ENCODE measurements at regions not wholly inside any gene's neighbourhood (a gene's known extent, or its start where the extent isn't known, plus 50 kb on each side); places are given as distances from the start of the nearest gene placed in this dataset.
A peak's percentile ranks its signal among the peaks of the same experiment; 100 is the strongest.

DNA sequence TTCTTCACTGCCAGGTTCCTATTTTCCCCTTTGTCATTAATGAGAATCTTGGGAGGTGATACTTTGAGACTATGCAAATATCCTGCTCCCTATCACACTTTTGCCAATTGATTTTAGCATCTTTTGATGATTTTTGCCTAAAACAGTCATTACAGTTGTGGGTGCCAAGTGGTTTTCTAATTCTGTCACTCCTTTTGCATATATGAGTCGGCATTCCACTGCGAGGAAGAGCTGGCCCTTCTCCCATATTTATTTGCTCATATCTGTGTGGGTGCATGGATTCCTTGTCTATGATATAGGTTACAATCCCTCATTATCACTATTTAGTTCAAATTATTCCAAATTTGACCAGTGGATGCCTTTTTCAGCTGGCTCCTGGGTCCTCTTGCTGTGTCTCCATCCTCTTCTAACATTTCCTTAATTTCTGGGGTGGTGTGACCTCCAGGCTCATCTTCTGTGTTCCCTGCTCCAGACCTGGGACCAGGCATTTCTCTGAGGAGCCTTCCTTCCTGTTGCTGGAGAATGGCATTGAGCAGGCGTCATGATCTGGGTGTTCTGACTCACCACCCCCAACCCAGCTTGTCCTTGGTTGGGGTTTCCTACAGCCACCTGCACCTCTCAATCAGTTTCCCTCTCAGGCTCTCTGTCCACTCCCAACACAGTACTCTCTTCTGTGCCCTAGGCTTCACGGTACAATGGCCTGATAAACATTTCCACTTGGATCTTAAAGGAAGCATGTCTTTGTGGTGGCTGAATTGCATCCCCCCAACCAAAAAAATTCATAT lies 106.7 kb downstream of the NXNL2 start:
- Histone ChIP-seq H3K27ac (ENCODE audit: low read depth, low read length) (no peak overlapping the region), H3K27me3 (ENCODE audit: control insufficient read depth in 5 of 5, insufficient read depth in 4 of 5, low read length in 5 of 5) (peaks cover 0 to 5% (median 0%) of the 10 kb centered on the region in 5 donors), H3K4me1 (ENCODE audit: control insufficient read depth in 5 of 5, insufficient read depth in 5 of 5, low read length in 5 of 5) (peaks cover 0 to 3% (median 0%) of the 10 kb centered on the region in 5 donors), H3K36me3 (ENCODE audit: control insufficient read depth in 5 of 5, insufficient read depth in 5 of 5, low read length in 5 of 5) (no peaks in the 10 kb centered on the region), H3K9me3 (ENCODE audit: control insufficient read depth in 5 of 5, low read length in 5 of 5) (peaks cover 6 to 9% (median 8%) of the 10 kb centered on the region in 5 donors), H3K4me3 (ENCODE audit: low read depth in 1 of 5, low read length in 5 of 5) (no peak overlapping the region), H3K9ac (ENCODE audit: low read length in 5 of 5) (no peak overlapping the region)

GRCh38 chr9:88642336-88642735 lies 107.4 kb downstream of the NXNL2 start:
- Histone ChIP-seq H3K9ac (ENCODE audit: low read length in 5 of 5) (no peak overlapping the region), H3K9me3 (ENCODE audit: control insufficient read depth in 5 of 5, low read length in 5 of 5) (peaks cover under 1 to 8% (median 5%) of the 10 kb centered on the region in 5 donors), H3K4me1 (ENCODE audit: control insufficient read depth in 5 of 5, insufficient read depth in 5 of 5, low read length in 5 of 5) (peaks cover 0 to 3% (median 0%) of the 10 kb centered on the region in 5 donors), H3K27ac (ENCODE audit: low read depth, low read length) (no peak overlapping the region), H3K27me3 (ENCODE audit: control insufficient read depth in 5 of 5, insufficient read depth in 4 of 5, low read length in 5 of 5) (peaks cover 0 to 5% (median 0%) of the 10 kb centered on the region in 5 donors), H3K36me3 (ENCODE audit: control insufficient read depth in 5 of 5, insufficient read depth in 5 of 5, low read length in 5 of 5) (no peaks in the 10 kb centered on the region), H3K4me3 (ENCODE audit: low read depth in 1 of 5, low read length in 5 of 5) (no peak overlapping the region)

- H3K4me3 ChIP-seq (ENCODE audit: low read depth in 1 of 5, low read length in 5 of 5) = no peak overlapping the region
- H3K27ac ChIP-seq (ENCODE audit: low read depth, low read length) = no peak overlapping the region
- peaks cover 0 to 9% (median 4%) of the 10 kb centered on the region in 5 donors for H3K9me3 ChIP-seq (ENCODE audit: control insufficient read depth in 5 of 5, low read length in 5 of 5)
- peaks cover 0 to 5% (median 0%) of the 10 kb centered on the region in 5 donors for H3K27me3 ChIP-seq (ENCODE audit: control insufficient read depth in 5 of 5, insufficient read depth in 4 of 5, low read length in 5 of 5)
- H3K36me3 ChIP-seq (ENCODE audit: control insufficient read depth in 5 of 5, insufficient read depth in 5 of 5, low read length in 5 of 5) = no peaks in the 10 kb centered on the region
- peaks cover 0 to 3% (median 0%) of the 10 kb centered on the region in 5 donors for H3K4me1 ChIP-seq (ENCODE audit: control insufficient read depth in 5 of 5, insufficient read depth in 5 of 5, low read length in 5 of 5)
- no peak overlapping the region for H3K9ac ChIP-seq (ENCODE audit: low read length in 5 of 5)
These were observed 109.0 kb downstream of the NXNL2 start for GRCh38 chr9:88643931-88644330.

DNA sequence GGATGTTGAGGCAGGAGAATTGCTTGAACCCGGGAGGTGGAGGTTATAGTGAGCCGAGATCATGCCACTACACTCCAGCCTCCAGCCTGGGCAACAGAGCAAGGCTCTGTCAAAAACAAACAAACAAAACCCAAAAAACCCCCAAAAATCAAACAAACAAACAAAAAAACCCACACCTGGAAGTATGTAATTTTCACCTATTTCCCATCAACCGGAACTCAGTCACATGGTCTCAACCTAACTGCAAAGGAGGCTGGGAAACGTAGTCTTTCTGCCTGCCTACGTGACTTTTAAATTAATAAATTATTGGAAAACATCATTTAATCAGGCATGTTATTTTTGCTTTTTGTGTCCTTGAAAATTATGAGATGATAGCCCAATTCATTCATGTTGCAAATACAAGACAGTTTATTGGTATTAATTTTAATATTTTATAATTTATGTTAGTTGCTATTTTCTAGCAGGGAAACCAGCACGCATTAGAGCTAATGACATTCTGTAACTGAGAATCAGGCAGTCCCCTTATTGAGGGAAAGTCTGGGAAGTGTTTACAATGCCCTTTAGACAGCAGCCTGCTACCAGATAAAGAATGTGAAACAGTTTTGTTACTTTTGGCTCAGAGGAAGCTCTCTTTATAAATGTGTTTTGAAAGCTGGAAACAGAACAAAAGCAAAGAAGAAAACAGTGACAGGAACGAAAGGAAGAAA lies 110.3 kb downstream of the NXNL2 start:
- Histone ChIP-seq H3K36me3 (ENCODE audit: control insufficient read depth in 5 of 5, insufficient read depth in 5 of 5, low read length in 5 of 5) (no peaks in the 10 kb centered on the region), H3K9me3 (ENCODE audit: control insufficient read depth in 5 of 5, low read length in 5 of 5) (peaks cover 0 to 11% (median 4%) of the 10 kb centered on the region in 5 donors), H3K9ac (ENCODE audit: low read length in 5 of 5) (no peak overlapping the region), H3K27me3 (ENCODE audit: control insufficient read depth in 5 of 5, insufficient read depth in 4 of 5, low read length in 5 of 5) (peaks cover 0 to 5% (median 0%) of the 10 kb centered on the region in 5 donors), H3K27ac (ENCODE audit: low read depth, low read length) (no peak overlapping the region), H3K4me3 (ENCODE audit: low read depth in 1 of 5, low read length in 5 of 5) (no peak overlapping the region), H3K4me1 (ENCODE audit: control insufficient read depth in 5 of 5, insufficient read depth in 5 of 5, low read length in 5 of 5) (peaks cover 0 to 3% (median 0%) of the 10 kb centered on the region in 5 donors)

DNA sequence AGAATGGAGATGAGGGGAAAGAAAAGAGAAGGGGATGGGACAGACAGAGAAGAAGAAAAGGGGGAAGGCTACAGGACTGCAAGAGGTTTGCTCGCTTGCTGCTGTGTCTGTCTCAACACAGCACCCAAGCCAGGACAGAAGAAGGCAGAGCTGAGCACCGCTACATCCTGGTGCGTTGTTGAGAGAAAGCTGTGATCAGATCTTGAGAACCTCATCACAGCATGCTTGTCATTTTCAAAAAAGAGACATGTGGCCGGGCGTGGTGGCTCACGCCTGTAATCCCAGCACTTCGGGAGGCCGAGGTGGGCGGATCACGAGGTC lies 110.9 kb downstream of the NXNL2 start:
- Histone ChIP-seq H3K4me3 (ENCODE audit: low read depth in 1 of 5, low read length in 5 of 5) (no peak overlapping the region), H3K27ac (ENCODE audit: low read depth, low read length) (no peak overlapping the region)

DNA sequence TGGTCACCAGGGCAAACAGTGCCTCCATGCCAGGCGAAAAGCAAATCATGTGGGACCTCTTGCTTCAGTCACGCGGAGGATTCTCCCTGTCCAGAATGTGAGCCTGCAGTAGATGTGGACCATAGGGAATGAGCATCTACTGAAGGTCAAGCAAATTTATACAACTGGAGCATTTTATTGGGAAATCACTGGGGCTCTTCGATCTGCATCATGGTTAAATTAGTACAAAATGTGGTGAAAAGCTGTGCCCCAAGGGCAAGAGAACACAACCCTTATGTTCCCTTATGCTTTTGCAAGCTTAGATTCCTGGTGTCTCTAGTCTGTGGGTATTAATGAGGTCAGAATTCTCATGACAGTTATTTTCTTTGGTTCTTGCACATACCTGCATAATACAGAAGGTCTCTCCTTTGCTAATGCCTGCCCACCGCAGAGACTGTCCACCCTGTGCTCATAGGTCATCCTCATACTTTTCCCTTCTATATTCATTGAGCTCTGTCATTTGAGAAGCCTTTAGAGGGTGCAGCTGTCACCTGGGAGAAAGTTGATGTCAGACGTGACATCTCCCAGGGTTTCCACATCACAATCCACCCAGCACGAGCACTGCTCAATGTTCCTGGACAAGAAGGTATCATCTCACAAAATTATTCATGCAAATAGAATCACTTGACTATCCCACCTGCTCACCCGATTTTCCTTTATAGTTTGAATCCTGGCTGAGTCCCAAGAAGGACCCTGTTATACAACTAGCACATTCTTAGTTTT lies 111.7 kb downstream of the NXNL2 start:
- peaks cover 0 to 4% (median 2%) of the 10 kb centered on the region in 5 donors for H3K4me1 ChIP-seq (ENCODE audit: control insufficient read depth in 5 of 5, insufficient read depth in 5 of 5, low read length in 5 of 5)
- no peak overlapping the region for H3K4me3 ChIP-seq (ENCODE audit: low read depth in 1 of 5, low read length in 5 of 5)
- H3K27me3 ChIP-seq (ENCODE audit: control insufficient read depth in 5 of 5, insufficient read depth in 4 of 5, low read length in 5 of 5) = peaks cover 0 to 2% (median 0%) of the 10 kb centered on the region in 5 donors
- H3K9me3 ChIP-seq (ENCODE audit: control insufficient read depth in 5 of 5, low read length in 5 of 5) = peaks cover 0 to 11% (median 4%) of the 10 kb centered on the region in 5 donors
- H3K9ac ChIP-seq (ENCODE audit: low read length in 5 of 5) = no peak overlapping the region
- H3K36me3 ChIP-seq (ENCODE audit: control insufficient read depth in 5 of 5, insufficient read depth in 5 of 5, low read length in 5 of 5) = no peaks in the 10 kb centered on the region
- no peak overlapping the region for H3K27ac ChIP-seq (ENCODE audit: low read depth, low read length)

More for the DNA sequence above, 110.9 kb downstream of the NXNL2 start:
- H3K4me1 ChIP-seq (ENCODE audit: control insufficient read depth in 5 of 5, insufficient read depth in 5 of 5, low read length in 5 of 5) = peaks cover 0 to 3% (median 0%) of the 10 kb centered on the region in 5 donors
- H3K27me3 ChIP-seq (ENCODE audit: control insufficient read depth in 5 of 5, insufficient read depth in 4 of 5, low read length in 5 of 5) = peaks cover 0 to 5% (median 0%) of the 10 kb centered on the region in 5 donors
- H3K9ac ChIP-seq (ENCODE audit: low read length in 5 of 5) = no peak overlapping the region
- H3K36me3 ChIP-seq (ENCODE audit: control insufficient read depth in 5 of 5, insufficient read depth in 5 of 5, low read length in 5 of 5) = no peaks in the 10 kb centered on the region
- H3K9me3 ChIP-seq (ENCODE audit: control insufficient read depth in 5 of 5, low read length in 5 of 5) = peaks cover 0 to 11% (median 4%) of the 10 kb centered on the region in 5 donors

DNA sequence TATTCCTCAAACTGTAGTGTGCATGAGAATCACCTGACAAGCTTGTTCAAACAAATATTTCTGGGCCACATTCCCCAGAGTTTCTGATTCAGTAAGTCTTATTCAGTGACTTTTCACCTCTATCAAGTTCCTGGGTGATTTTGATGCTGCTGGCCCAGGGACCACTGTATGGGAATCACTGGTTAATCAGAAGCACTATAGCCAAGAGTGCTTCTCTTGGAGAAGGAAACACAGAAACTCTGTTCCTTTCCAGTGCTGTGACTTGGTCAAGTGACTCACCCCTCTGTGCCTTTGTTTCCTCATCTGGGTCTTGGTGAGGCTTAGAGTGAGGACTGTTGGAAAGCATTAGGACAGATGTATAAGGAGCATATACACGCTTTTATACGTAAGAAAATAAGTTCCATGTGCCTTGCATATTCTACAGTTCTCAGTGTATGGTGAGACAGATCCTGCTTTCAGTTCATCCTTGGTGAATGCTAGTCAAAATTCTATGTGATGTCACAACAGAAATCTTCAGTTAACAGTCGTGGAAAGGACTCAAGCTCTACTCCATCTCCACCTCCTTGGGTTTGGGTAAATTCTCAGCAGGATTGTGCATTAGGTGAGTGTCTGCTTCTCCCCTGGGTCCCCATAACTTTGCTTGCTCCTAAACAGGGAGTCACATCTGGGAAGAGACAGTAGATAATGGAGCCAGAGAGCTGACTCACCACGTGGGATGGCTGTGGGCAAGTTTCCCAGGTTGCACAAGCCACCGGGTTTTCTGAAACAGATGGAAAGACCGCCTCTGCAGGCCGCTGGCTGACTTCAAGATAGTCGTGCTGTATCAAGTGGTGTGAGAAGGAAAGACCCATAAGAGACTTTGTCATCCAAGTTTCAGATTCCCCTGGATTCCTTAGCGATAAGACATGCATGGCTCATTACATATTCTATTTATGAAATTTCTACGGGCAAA lies 117.0 kb downstream of the NXNL2 start:
- H3K4me3 ChIP-seq (ENCODE audit: low read depth in 1 of 5, low read length in 5 of 5) = no peak overlapping the region
- peak overlapping the region; percentile 91 for H3K27ac ChIP-seq (ENCODE audit: low read depth, low read length)

GRCh38 chr9:88652876-88653275 lies 117.9 kb downstream of the NXNL2 start:
- H3K27me3 ChIP-seq (ENCODE audit: control insufficient read depth in 5 of 5, insufficient read depth in 4 of 5, low read length in 5 of 5) = no peaks in the 10 kb centered on the region
- H3K4me1 ChIP-seq (ENCODE audit: control insufficient read depth in 5 of 5, insufficient read depth in 5 of 5, low read length in 5 of 5) = peaks cover 10 to 27% (median 23%) of the 10 kb centered on the region in 5 donors
- peak overlapping the region; percentile 91 for H3K27ac ChIP-seq (ENCODE audit: low read depth, low read length)
- H3K9ac ChIP-seq (ENCODE audit: low read length in 5 of 5) = peak overlapping the region in 1 of 5 donors; percentile 40
- peaks cover 0 to 2% (median 0%) of the 10 kb centered on the region in 5 donors for H3K9me3 ChIP-seq (ENCODE audit: control insufficient read depth in 5 of 5, low read length in 5 of 5)
- no peaks in the 10 kb centered on the region for H3K36me3 ChIP-seq (ENCODE audit: control insufficient read depth in 5 of 5, insufficient read depth in 5 of 5, low read length in 5 of 5)
- no peak overlapping the region for H3K4me3 ChIP-seq (ENCODE audit: low read depth in 1 of 5, low read length in 5 of 5)

More for the DNA sequence above, 117.0 kb downstream of the NXNL2 start:
- Histone ChIP-seq H3K9ac (ENCODE audit: low read length in 5 of 5) (peak overlapping the region in 1 of 5 donors; percentile 40), H3K9me3 (ENCODE audit: control insufficient read depth in 5 of 5, low read length in 5 of 5) (peaks cover 0 to 2% (median 0%) of the 10 kb centered on the region in 5 donors), H3K27me3 (ENCODE audit: control insufficient read depth in 5 of 5, insufficient read depth in 4 of 5, low read length in 5 of 5) (no peaks in the 10 kb centered on the region), H3K4me1 (ENCODE audit: control insufficient read depth in 5 of 5, insufficient read depth in 5 of 5, low read length in 5 of 5) (peaks cover 10 to 27% (median 23%) of the 10 kb centered on the region in 5 donors), H3K36me3 (ENCODE audit: control insufficient read depth in 5 of 5, insufficient read depth in 5 of 5, low read length in 5 of 5) (no peaks in the 10 kb centered on the region)

DNA sequence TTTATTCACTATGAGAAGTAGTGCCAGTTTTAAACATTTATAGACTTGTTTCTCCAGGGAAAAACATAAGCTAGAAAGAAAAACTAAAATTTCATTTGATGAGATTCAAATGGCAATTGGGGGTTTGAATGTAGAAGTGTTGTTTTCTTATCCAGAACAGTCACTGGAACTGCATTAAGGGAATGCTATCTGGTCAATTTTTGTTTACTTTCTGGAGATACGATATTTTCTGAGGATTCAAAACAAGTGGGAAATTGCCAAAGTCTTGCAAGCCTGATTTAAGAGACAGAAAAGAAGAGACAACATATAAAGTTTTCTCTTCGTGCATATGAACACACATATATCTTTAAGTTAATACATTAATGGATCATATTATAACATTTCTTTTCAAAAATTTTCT lies 118.4 kb downstream of the NXNL2 start:
- no peaks in the 10 kb centered on the region for H3K36me3 ChIP-seq (ENCODE audit: control insufficient read depth in 5 of 5, insufficient read depth in 5 of 5, low read length in 5 of 5)
- peaks cover 10 to 28% (median 23%) of the 10 kb centered on the region in 5 donors for H3K4me1 ChIP-seq (ENCODE audit: control insufficient read depth in 5 of 5, insufficient read depth in 5 of 5, low read length in 5 of 5)
- H3K9me3 ChIP-seq (ENCODE audit: control insufficient read depth in 5 of 5, low read length in 5 of 5) = peaks cover 0 to 2% (median 0%) of the 10 kb centered on the region in 5 donors
- H3K27me3 ChIP-seq (ENCODE audit: control insufficient read depth in 5 of 5, insufficient read depth in 4 of 5, low read length in 5 of 5) = no peaks in the 10 kb centered on the region
- H3K27ac ChIP-seq (ENCODE audit: low read depth, low read length) = peak overlapping the region; percentile 91
- no peak overlapping the region for H3K9ac ChIP-seq (ENCODE audit: low read length in 5 of 5)
- H3K4me3 ChIP-seq (ENCODE audit: low read depth in 1 of 5, low read length in 5 of 5) = no peak overlapping the region

All from subcutaneous abdominal adipose tissue (tissue), 5 donors.